ENCODE measurements at regions not wholly inside any gene's neighbourhood (a gene's known extent, or its start where the extent isn't known, plus 50 kb on each side); places are given as distances from the start of the nearest gene placed in this dataset.
"Not testable (repeated sequence)": the region's sequence is repeated elsewhere in the genome, so short reads cannot be mapped to it uniquely, and the experiment has no call there.

DNA sequence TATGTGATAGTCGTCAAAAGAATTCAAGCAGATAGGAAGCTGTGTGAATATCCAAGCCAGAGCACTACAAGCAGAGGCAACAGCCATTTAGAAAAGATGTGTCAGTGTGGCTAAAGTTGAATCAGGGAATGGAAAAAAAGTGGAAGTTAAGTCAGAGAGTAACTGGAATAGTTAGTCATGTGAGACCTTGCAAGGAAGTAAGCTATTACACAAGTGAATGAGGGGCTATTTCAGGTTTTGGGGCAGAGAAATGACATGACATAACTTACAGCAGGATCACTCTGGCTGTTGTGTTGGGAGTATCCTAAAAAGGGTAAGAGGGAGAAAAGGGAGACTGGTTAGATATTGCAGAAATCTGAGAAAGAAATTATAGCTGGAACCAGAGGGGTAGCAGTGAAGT lies 236.6 kb upstream of the PCDH18 start:
- H3K36me3 ChIP-seq (ENCODE audit: insufficient read depth, low read length): no peaks in the 10 kb centered on the region
- no peak overlapping the region for H3K9ac ChIP-seq (ENCODE audit: low read depth, low read length)
- no peak overlapping the region for H3K4me2 ChIP-seq (ENCODE audit: low read length)
- H3K9me3 ChIP-seq (replicated peaks; ENCODE audit: low read length): no peaks in the 10 kb centered on the region
- no peaks in the 10 kb centered on the region for H3K4me1 ChIP-seq (ENCODE audit: control insufficient read depth, insufficient read depth, low read length)
- H3K4me3 ChIP-seq (ENCODE audit: low read length): no peak overlapping the region
- H3K27me3 ChIP-seq (ENCODE audit: control insufficient read depth, insufficient read depth, low read length): no peaks in the 10 kb centered on the region

DNA sequence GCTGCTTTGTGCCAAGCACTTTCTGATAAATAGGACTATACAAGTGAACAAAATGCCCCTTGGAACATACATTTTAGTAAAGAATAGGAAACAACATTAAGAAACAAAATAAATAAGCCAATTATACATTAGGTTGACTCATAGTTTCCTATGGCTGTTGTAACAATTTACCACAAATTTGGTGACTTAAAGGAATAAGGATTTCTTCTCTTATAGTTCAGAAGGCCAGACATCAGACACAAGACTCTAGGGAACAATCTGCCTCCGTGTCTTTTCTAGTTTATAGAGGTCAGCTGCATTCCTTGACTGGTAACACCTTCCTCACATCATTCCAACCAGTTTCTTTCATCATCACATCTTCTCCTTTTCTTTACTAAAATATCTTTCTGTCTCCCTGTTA lies 235.9 kb upstream of the PCDH18 start:
- Histone ChIP-seq H3K4me2 (ENCODE audit: low read length) (no peak overlapping the region), H3K4me3 (ENCODE audit: low read length) (no peak overlapping the region), H3K27me3 (ENCODE audit: control insufficient read depth, insufficient read depth, low read length) (no peaks in the 10 kb centered on the region), H3K9me3 (replicated peaks; ENCODE audit: low read length) (no peaks in the 10 kb centered on the region), H3K36me3 (ENCODE audit: insufficient read depth, low read length) (no peaks in the 10 kb centered on the region), H3K4me1 (ENCODE audit: control insufficient read depth, insufficient read depth, low read length) (no peaks in the 10 kb centered on the region), H3K9ac (ENCODE audit: low read depth, low read length) (no peak overlapping the region)

DNA sequence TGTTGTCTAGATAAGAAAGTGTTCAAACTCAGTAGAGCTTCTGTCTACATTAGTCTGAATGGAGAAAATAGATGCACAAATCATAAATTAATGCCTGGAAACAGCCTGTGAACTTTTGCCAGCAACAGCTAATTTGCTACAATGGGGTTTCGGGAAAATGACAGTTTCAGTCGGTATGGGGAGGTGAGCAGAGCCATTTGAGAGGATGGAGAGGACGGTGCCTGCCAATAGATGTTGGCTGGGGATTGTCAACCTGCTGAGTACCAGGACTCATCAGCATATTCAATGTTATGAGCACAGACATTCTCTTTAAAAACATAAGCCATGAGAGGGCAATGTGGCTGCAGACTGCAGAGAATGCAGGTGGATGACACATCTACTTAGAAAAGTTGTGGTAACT lies 230.3 kb upstream of the PCDH18 start:
- Histone ChIP-seq H3K9ac (ENCODE audit: low read depth, low read length) (no peak overlapping the region), H3K36me3 (ENCODE audit: insufficient read depth, low read length) (no peaks in the 10 kb centered on the region), H3K27me3 (ENCODE audit: control insufficient read depth, insufficient read depth, low read length) (no peaks in the 10 kb centered on the region), H3K4me1 (ENCODE audit: control insufficient read depth, insufficient read depth, low read length) (no peaks in the 10 kb centered on the region), H3K9me3 (replicated peaks; ENCODE audit: low read length) (no peaks in the 10 kb centered on the region), H3K4me2 (ENCODE audit: low read length) (no peak overlapping the region), H3K4me3 (ENCODE audit: low read length) (no peak overlapping the region)

DNA sequence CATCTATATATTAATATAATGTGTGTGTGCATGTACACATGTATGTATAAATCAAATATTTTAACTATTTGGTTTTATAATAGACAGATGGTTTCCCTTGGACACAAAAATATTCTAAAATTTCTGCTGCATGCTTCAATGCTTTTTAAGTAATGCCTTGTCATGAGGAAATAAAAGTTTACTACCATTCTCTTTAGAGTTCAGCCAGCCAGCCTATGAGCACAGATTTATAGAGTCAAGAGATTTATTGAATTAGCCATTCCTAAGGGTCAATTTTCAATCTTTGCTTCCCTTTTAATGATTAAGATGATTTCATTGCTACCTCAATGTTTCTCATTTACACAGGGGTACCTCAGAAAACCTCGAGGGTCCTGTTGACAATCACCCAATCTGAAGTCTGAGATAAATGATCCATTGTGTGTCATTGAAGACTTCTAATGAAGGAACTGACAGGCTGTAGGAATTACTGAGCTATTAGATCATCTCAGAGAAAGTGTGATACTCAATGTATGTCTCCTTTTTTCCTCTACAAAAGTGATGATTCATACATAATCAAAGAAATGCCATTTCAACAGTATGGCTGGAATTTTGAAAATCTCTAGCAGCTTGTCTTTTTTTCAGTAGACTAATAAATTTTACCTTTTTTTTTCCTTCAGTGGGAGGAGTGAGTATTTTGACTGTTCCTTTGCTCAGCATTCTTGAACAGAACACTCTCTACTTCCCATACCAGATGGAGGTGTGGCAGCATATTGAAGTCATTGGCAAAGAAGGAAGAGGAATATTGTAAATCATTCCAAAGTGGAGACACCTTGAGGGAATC lies 222.6 kb upstream of the PCDH18 start:
- Histone ChIP-seq H3K9ac (ENCODE audit: low read depth, low read length) (no peak overlapping the region), H3K27me3 (ENCODE audit: control insufficient read depth, insufficient read depth, low read length) (no peaks in the 10 kb centered on the region), H3K4me3 (ENCODE audit: low read length) (no peak overlapping the region)

DNA sequence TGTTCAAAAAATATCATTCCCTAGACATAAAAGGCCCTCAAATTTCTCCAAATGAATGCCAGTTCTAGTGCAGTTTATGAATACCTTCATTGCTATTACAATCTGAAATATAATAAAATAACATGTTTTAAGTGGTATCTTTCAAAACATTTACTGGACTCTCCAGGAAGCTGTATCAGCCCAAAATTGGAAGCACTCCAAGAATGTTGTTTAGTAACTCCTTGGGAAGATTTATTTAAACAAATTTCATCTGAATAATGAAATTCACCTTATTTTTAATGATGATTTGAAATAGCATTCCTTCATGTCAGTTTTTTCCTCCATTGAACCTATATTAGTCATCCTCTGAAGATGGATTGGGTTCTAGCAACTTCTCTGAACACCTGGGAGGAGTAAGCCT lies 217.2 kb upstream of the PCDH18 start:
- H3K36me3 ChIP-seq (ENCODE audit: insufficient read depth, low read length): no peaks in the 10 kb centered on the region
- H3K27me3 ChIP-seq (ENCODE audit: control insufficient read depth, insufficient read depth, low read length): no peaks in the 10 kb centered on the region

More for the DNA sequence above, 222.6 kb upstream of the PCDH18 start:
- no peak overlapping the region for H3K4me2 ChIP-seq (ENCODE audit: low read length)
- no peaks in the 10 kb centered on the region for H3K36me3 ChIP-seq (ENCODE audit: insufficient read depth, low read length)
- peaks cover 12% of the 10 kb centered on the region for H3K4me1 ChIP-seq (ENCODE audit: control insufficient read depth, insufficient read depth, low read length)
- H3K9me3 ChIP-seq (replicated peaks; ENCODE audit: low read length): no peaks in the 10 kb centered on the region

DNA sequence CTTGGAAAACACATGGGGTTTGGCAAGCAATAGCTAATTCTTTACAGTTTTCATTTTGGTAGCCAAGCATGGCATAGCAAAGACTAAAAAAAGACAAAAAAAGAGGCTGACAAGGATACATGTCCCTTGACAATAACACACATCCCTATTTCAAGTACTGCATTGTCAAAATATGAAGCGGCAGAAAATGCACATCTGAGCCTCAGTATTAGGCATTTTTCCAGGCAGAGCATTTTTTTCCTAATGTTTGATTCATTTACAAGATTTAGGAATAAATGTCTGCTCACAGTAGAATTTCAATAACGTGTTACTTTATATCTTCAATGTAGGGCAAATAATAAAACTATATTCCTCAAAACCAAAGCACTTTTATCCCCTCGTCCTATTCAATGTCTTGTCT lies 216.3 kb upstream of the PCDH18 start:
- H3K4me2 ChIP-seq (ENCODE audit: low read length): no peak overlapping the region
- H3K4me3 ChIP-seq (ENCODE audit: low read length): no peak overlapping the region
- H3K27me3 ChIP-seq (ENCODE audit: control insufficient read depth, insufficient read depth, low read length): no peaks in the 10 kb centered on the region
- H3K4me1 ChIP-seq (ENCODE audit: control insufficient read depth, insufficient read depth, low read length): no peaks in the 10 kb centered on the region
- no peaks in the 10 kb centered on the region for H3K36me3 ChIP-seq (ENCODE audit: insufficient read depth, low read length)
- H3K9me3 ChIP-seq (replicated peaks; ENCODE audit: low read length): no peaks in the 10 kb centered on the region
- H3K9ac ChIP-seq (ENCODE audit: low read depth, low read length): no peak overlapping the region

More for the DNA sequence above, 217.2 kb upstream of the PCDH18 start:
- Histone ChIP-seq H3K9ac (ENCODE audit: low read depth, low read length) (no peak overlapping the region), H3K9me3 (replicated peaks; ENCODE audit: low read length) (no peaks in the 10 kb centered on the region), H3K4me3 (ENCODE audit: low read length) (no peak overlapping the region), H3K4me1 (ENCODE audit: control insufficient read depth, insufficient read depth, low read length) (no peaks in the 10 kb centered on the region), H3K4me2 (ENCODE audit: low read length) (no peak overlapping the region)

DNA sequence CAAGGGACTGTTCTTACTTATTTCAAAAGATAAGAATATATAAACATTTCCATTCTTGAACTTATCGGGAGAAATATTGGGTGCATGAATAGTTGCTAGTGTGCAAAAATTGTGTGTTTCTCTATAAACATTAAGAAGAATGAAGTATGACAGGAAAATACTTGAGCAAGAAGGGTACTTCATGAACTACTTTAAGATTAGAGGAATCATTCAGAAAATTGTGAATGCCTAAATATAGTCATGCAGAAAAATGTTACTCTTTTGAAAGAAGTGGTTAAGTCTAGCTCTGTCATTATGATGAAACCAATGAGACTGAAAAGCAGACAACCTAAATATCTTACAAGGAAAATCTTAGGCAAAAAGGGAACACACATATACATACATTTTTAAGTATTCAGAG lies 207.8 kb upstream of the PCDH18 start:
- no peak overlapping the region for H3K4me3 ChIP-seq (ENCODE audit: low read length)
- no peaks in the 10 kb centered on the region for H3K9me3 ChIP-seq (replicated peaks; ENCODE audit: low read length)
- no peaks in the 10 kb centered on the region for H3K4me1 ChIP-seq (ENCODE audit: control insufficient read depth, insufficient read depth, low read length)
- H3K9ac ChIP-seq (ENCODE audit: low read depth, low read length): no peak overlapping the region
- no peaks in the 10 kb centered on the region for H3K27me3 ChIP-seq (ENCODE audit: control insufficient read depth, insufficient read depth, low read length)
- no peak overlapping the region for H3K4me2 ChIP-seq (ENCODE audit: low read length)
- H3K36me3 ChIP-seq (ENCODE audit: insufficient read depth, low read length): no peaks in the 10 kb centered on the region

DNA sequence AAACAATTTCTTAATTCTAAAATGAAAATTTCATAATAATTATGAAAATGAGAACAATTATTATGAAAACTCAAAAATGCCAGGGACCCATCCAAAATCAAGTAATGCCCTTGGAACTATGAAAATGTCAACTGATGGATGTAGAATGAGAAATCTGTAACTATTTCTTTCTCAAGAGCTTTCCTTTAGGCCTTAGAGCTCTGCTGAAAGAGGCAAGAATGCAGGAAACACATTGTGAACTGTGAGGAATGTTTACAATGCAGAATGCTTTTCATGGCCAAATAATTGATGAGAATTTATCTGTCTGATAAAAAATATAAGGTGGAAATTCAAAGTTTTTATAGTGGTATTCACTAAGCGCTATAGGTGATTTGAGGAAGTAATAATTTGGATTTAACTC lies 207.1 kb upstream of the PCDH18 start:
- Histone ChIP-seq H3K4me1 (ENCODE audit: control insufficient read depth, insufficient read depth, low read length) (no peaks in the 10 kb centered on the region), H3K4me2 (ENCODE audit: low read length) (no peak overlapping the region), H3K4me3 (ENCODE audit: low read length) (no peak overlapping the region), H3K27me3 (ENCODE audit: control insufficient read depth, insufficient read depth, low read length) (no peaks in the 10 kb centered on the region), H3K9ac (ENCODE audit: low read depth, low read length) (no peak overlapping the region), H3K9me3 (replicated peaks; ENCODE audit: low read length) (no peaks in the 10 kb centered on the region), H3K36me3 (ENCODE audit: insufficient read depth, low read length) (no peaks in the 10 kb centered on the region)

DNA sequence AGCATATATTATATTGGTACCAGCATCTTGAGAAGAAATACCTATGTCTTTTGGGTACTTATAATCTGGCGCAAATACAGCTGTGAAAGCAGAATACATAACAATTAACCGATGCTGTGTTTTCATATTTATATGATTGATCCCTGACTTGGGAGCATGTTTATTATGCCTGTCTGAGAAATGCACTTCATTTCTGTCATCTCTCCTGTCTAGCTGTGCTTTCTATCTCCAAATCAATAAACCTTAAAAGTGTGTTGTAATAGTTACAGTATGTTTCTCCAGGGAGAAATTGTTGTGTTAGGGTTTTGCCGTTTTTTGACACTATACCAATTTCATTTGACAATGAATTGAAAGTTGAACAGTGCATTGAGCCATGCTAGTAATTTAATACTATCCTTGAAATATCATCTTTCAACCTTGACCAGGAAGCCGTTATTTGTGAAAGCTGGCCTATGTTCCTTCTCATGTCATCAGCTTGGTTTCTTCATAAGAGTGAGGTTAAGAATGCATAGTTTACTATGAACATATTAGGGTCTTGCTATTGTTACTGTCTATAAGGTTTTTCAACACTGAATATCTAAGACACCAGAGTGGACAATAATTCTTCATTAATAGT lies 206.2 kb upstream of the PCDH18 start:
- no peaks in the 10 kb centered on the region for H3K27me3 ChIP-seq (ENCODE audit: control insufficient read depth, insufficient read depth, low read length)
- no peaks in the 10 kb centered on the region for H3K4me1 ChIP-seq (ENCODE audit: control insufficient read depth, insufficient read depth, low read length)
- no peaks in the 10 kb centered on the region for H3K9me3 ChIP-seq (replicated peaks; ENCODE audit: low read length)
- no peak overlapping the region for H3K9ac ChIP-seq (ENCODE audit: low read depth, low read length)
- no peaks in the 10 kb centered on the region for H3K36me3 ChIP-seq (ENCODE audit: insufficient read depth, low read length)
- H3K4me3 ChIP-seq (ENCODE audit: low read length): no peak overlapping the region
- H3K4me2 ChIP-seq (ENCODE audit: low read length): no peak overlapping the region

DNA sequence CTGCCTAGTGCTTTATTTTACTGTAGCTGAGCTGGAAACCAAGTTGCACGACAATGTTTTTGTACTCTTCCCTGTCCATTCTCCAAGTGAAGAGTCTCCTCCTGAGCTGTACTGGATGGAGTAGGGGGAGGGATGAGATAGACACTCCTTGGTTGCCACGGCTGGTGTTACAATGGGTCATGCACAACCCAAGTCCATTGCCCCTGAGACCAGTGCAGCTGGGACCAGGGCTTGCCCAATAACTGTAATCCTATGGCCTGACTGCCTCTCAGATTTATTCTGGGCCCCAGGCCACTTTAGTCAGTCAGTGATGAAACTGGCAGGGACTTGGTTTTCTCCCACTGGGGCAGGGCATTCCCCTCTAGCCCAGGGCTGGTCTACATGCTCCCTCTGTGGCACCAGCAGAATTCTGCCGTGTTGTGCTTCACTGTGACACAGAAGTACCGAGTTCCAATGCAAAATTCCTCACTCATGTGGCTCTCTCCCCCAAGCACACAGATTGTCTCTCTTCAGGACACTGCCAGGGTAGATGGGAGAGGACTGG lies 203.3 kb upstream of the PCDH18 start:
- no peaks in the 10 kb centered on the region for H3K9me3 ChIP-seq (replicated peaks; ENCODE audit: low read length)
- no peaks in the 10 kb centered on the region for H3K27me3 ChIP-seq (ENCODE audit: control insufficient read depth, insufficient read depth, low read length)
- no peaks in the 10 kb centered on the region for H3K36me3 ChIP-seq (ENCODE audit: insufficient read depth, low read length)
- no peak overlapping the region for H3K9ac ChIP-seq (ENCODE audit: low read depth, low read length)
- no peaks in the 10 kb centered on the region for H3K4me1 ChIP-seq (ENCODE audit: control insufficient read depth, insufficient read depth, low read length)
- no peak overlapping the region for H3K4me3 ChIP-seq (ENCODE audit: low read length)
- H3K4me2 ChIP-seq (ENCODE audit: low read length): no peak overlapping the region

DNA sequence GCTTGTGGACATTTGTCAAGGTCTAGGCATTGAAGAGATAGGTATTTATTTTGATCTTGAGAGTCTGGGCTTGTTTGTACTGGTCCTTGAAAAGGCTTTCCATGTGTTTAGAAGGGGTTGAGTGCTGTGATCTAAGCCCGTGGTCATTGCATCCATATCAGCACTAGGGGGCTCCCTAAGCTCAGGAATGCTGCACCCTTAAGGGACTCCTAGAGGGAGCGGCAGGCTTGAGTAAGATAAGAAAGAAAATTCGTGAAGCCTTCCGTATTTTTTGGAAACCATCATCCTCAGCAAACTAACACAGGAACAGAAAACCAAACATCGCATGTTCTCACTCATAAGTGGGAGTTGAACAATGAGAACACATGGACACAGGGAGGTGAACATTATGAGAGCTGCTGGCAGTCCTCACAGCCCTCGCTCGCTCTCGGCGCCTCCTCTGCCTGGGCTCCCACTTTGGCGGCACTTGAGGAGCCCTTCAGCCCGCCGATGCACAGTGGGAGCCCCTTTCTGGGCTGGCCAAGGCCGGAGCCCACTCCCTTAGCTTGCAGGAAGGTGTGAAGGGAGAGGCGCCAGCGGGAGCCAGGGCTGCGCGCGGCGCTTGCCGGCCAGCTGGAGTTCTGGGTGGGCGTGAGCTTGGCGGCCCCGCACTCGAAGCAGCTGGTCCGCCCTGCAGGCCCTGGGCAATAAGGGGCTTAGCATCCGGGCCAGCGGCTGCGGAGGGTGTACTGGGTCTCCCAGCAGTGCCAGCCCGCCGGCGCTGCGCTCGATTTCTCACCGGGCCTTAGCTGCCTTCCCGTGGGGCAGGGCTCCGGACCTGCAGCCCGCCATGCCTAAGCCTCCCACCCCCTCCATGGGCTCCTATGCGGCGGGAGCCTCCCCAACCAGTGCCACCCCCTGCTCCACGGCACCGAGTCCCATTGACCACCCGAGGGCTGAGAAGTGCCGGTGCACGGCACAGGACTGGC lies 201.2 kb upstream of the PCDH18 start:
- H3K4me2 ChIP-seq (ENCODE audit: low read length); H3K27me3 ChIP-seq (ENCODE audit: control insufficient read depth, insufficient read depth, low read length); H3K9me3 ChIP-seq (replicated peaks; ENCODE audit: low read length); H3K36me3 ChIP-seq (ENCODE audit: insufficient read depth, low read length); H3K4me3 ChIP-seq (ENCODE audit: low read length); H3K4me1 ChIP-seq (ENCODE audit: control insufficient read depth, insufficient read depth, low read length); H3K9ac ChIP-seq (ENCODE audit: low read depth, low read length): not testable (repeated sequence)
